ENCODE measurements at regions not wholly inside any gene's neighbourhood (a gene's known extent, or its start where the extent isn't known, plus 50 kb on each side); places are given as distances from the start of the nearest gene placed in this dataset.

DNA sequence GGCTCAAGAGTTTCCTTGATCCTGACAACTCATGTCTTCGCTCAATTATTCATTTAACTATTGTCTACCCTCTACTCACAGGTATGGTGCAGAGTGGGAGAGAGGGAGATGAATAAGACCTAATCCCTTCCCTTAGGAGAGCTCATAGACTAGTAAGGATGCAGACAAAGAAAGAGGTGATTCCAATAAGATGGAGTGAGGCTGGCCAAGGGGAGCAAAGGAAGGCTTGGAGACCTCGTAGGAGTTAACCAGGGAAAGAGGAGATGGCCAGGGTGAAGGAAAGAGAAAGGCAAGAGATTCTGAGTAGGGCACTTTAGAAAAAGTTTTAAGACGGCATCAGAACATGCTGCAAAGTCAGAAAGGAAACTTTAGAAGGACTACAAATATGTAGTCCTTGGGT, 588.5 kb downstream of the VRK1 start:
- TF ChIP-seq POLR2A (IDR thresholded peaks at IDR 0.05; ENCODE audit: low read length): no peak
- no peak for TF ChIP-seq GATA1 (IDR thresholded peaks at IDR 0.05; ENCODE audit: low read depth, low read length)

Data from erythroblast (primary cell).